ENCODE measurements at regions not wholly inside any gene's neighbourhood (a gene's known extent, or its start where the extent isn't known, plus 50 kb on each side); places are given as distances from the start of the nearest gene placed in this dataset.

DNA sequence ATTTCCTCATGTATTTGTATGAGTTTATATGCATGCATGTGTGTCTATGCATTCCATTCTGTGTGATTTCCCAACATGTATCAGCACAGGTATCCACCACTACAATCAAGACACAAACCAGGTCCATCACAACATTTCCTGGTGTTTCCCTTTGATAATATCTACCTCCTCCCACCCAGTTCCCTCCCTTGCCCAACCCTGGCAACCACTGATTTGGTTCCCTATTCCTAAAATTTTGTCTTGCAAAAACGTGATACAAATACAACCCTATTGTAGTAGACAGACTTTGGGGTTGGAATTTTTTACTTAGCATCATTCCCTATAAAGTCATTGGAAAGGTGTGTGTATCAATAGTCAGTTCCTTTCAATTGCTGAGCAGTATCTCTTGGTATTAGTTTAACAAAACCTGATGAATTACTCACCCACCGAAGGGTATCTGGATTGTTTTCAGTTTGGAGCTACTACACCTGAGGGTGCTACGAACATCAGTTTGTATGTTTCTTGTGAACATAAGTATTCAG is 51.8 kb upstream of the IGLL5 start:
- H3K27ac ChIP-seq (ENCODE audit: extremely low read length, insufficient read depth, low read length) = no peak overlapping the region
- H3K9ac ChIP-seq (ENCODE audit: insufficient read depth, low read depth, low read length) = no peak overlapping the region
- DNase-seq (ENCODE audit: low spot score) (no peak), FAIRE-seq (no peak), ATAC-seq (no peak)
- no peaks in the 10 kb centered on the region for H3K4me1 ChIP-seq (ENCODE audit: insufficient read depth, low read length)
- H3K9me3 ChIP-seq (ENCODE audit: low read length) = no peaks in the 10 kb centered on the region
- H3K36me3 ChIP-seq (replicated peaks in 1 of 2; ENCODE audit: control insufficient read depth in 1 of 2, insufficient read depth in 2 of 2, low read length in 2 of 2) = no peaks in the 10 kb centered on the region
- H3K79me2 ChIP-seq (ENCODE audit: insufficient read depth, low read length) = no peaks in the 10 kb centered on the region
- 35% methylated on average over 3 of the region's 3 CpGs for WGBS (ENCODE audit: low lambda C conversion rate)
- H2AFZ ChIP-seq (ENCODE audit: low read length) = no peak overlapping the region
- POLR2A ChIA-PET = no interaction called here
- H3K4me3 ChIP-seq (replicated peaks in 1 of 3; ENCODE audit: insufficient read depth in 1 of 3, low read depth in 2 of 3, low read length in 3 of 3) = no peak overlapping the region
- no peaks in the 10 kb centered on the region for H4K20me1 ChIP-seq (ENCODE audit: insufficient read depth, low read length)
- intact Hi-C loops (cut with micrococcal nuclease; ENCODE audit: unreplicated experiment) = no loop called here
- no TSS peak for BruUV-seq (replicated peaks)
- in situ Hi-C loops (cut with HindIII; ENCODE audit: extremely low pct_ligation_motif_present, low pct_unique_long_range_greater_than_20kb) = no loop called here
- H3K27me3 ChIP-seq (ENCODE audit: control insufficient read depth in 1 of 2, insufficient read depth in 2 of 2, low read length in 2 of 2) = peaks cover 3 to 9% of the 10 kb centered on the region in 2 experiments; a peak in 2 of 5 replicates
- CTCF ChIA-PET (ENCODE audit: low intra/inter-chr PET ratio, low total read pairs) = no interaction called here
- no peak overlapping the region for H3K4me2 ChIP-seq (ENCODE audit: low read depth, low read length)
- TF ChIP-seq, protein P1, sequence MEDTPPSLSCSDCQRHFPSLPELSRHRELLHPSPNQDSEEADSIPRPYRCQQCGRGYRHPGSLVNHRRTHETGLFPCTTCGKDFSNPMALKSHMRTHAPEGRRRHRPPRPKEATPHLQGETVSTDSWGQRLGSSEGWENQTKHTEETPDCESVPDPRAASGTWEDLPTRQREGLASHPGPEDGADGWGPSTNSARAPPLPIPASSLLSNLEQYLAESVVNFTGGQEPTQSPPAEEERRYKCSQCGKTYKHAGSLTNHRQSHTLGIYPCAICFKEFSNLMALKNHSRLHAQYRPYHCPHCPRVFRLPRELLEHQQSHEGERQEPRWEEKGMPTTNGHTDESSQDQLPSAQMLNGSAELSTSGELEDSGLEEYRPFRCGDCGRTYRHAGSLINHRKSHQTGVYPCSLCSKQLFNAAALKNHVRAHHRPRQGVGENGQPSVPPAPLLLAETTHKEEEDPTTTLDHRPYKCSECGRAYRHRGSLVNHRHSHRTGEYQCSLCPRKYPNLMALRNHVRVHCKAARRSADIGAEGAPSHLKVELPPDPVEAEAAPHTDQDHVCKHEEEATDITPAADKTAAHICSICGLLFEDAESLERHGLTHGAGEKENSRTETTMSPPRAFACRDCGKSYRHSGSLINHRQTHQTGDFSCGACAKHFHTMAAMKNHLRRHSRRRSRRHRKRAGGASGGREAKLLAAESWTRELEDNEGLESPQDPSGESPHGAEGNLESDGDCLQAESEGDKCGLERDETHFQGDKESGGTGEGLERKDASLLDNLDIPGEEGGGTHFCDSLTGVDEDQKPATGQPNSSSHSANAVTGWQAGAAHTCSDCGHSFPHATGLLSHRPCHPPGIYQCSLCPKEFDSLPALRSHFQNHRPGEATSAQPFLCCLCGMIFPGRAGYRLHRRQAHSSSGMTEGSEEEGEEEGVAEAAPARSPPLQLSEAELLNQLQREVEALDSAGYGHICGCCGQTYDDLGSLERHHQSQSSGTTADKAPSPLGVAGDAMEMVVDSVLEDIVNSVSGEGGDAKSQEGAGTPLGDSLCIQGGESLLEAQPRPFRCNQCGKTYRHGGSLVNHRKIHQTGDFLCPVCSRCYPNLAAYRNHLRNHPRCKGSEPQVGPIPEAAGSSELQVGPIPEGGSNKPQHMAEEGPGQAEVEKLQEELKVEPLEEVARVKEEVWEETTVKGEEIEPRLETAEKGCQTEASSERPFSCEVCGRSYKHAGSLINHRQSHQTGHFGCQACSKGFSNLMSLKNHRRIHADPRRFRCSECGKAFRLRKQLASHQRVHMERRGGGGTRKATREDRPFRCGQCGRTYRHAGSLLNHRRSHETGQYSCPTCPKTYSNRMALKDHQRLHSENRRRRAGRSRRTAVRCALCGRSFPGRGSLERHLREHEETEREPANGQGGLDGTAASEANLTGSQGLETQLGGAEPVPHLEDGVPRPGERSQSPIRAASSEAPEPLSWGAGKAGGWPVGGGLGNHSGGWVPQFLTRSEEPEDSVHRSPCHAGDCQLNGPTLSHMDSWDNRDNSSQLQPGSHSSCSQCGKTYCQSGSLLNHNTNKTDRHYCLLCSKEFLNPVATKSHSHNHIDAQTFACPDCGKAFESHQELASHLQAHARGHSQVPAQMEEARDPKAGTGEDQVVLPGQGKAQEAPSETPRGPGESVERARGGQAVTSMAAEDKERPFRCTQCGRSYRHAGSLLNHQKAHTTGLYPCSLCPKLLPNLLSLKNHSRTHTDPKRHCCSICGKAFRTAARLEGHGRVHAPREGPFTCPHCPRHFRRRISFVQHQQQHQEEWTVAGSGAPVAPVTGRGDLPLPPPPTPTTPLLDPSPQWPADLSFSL (CRISPR knock-in tag; IDR thresholded peaks at IDR 0.05) = no peak
- TF ChIP-seq ZNF451 (CRISPR knock-in tag; IDR thresholded peaks at IDR 0.05) = no peak
- TF ChIP-seq, protein P2, sequence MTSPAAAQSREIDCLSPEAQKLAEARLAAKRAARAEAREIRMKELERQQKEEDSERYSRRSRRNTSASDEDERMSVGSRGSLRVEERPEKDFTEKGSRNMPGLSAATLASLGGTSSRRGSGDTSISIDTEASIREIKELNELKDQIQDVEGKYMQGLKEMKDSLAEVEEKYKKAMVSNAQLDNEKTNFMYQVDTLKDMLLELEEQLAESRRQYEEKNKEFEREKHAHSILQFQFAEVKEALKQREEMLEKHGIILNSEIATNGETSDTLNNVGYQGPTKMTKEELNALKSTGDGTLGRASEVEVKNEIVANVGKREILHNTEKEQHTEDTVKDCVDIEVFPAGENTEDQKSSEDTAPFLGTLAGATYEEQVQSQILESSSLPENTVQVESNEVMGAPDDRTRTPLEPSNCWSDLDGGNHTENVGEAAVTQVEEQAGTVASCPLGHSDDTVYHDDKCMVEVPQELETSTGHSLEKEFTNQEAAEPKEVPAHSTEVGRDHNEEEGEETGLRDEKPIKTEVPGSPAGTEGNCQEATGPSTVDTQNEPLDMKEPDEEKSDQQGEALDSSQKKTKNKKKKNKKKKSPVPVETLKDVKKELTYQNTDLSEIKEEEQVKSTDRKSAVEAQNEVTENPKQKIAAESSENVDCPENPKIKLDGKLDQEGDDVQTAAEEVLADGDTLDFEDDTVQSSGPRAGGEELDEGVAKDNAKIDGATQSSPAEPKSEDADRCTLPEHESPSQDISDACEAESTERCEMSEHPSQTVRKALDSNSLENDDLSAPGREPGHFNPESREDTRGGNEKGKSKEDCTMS (CRISPR knock-in tag; conservative IDR thresholded peaks at IDR 0.05) = no peak
- TF ChIP-seq CHD4 (IDR thresholded peaks at IDR 0.05; ENCODE audit: borderline replicate concordance, low read length) = no peak
- TF ChIP-seq RAD21 (CRISPR knock-in tag; IDR thresholded peaks at IDR 0.05) = no peak
- no peak for TF ChIP-seq ELF4 (CRISPR knock-in tag; IDR thresholded peaks at IDR 0.05; ENCODE audit: borderline replicate concordance)
- TF ChIP-seq CBX5 (CRISPR knock-in tag; IDR thresholded peaks at IDR 0.05; ENCODE audit: borderline replicate concordance) = no peak
- no peak for TF ChIP-seq NFE2L2 (IDR thresholded peaks at IDR 0.05; ENCODE audit: low read length)
- TF ChIP-seq, protein P3, sequence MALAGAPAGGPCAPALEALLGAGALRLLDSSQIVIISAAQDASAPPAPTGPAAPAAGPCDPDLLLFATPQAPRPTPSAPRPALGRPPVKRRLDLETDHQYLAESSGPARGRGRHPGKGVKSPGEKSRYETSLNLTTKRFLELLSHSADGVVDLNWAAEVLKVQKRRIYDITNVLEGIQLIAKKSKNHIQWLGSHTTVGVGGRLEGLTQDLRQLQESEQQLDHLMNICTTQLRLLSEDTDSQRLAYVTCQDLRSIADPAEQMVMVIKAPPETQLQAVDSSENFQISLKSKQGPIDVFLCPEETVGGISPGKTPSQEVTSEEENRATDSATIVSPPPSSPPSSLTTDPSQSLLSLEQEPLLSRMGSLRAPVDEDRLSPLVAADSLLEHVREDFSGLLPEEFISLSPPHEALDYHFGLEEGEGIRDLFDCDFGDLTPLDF (CRISPR knock-in tag; IDR thresholded peaks at IDR 0.05) = no peak
- no peak for TF ChIP-seq ZKSCAN5 (CRISPR knock-in tag; IDR thresholded peaks at IDR 0.05)
- TF ChIP-seq, protein P4, sequence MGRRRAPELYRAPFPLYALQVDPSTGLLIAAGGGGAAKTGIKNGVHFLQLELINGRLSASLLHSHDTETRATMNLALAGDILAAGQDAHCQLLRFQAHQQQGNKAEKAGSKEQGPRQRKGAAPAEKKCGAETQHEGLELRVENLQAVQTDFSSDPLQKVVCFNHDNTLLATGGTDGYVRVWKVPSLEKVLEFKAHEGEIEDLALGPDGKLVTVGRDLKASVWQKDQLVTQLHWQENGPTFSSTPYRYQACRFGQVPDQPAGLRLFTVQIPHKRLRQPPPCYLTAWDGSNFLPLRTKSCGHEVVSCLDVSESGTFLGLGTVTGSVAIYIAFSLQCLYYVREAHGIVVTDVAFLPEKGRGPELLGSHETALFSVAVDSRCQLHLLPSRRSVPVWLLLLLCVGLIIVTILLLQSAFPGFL (CRISPR knock-in tag; IDR thresholded peaks at IDR 0.05) = no peak
- no peak for TF ChIP-seq SNAPC2 (CRISPR knock-in tag; IDR thresholded peaks at IDR 0.05)
- TF ChIP-seq TCF7 (IDR thresholded peaks at IDR 0.05; ENCODE audit: low read depth) = no peak
- TF ChIP-seq DNMT3B (CRISPR knock-in tag; conservative IDR thresholded peaks at IDR 0.05) = no peak

All from HepG2 (cell line).